Colonic mucosa (tissue), 4 donors: ENCODE measurements at regions not wholly inside any gene's neighbourhood (a gene's known extent, or its start where the extent isn't known, plus 50 kb on each side); places are given as distances from the start of the nearest gene placed in this dataset.

Source experiments
- DNase-seq: peaks from one replicate; pipeline ENCODE4 v3.0.0-alpha.2; 2020
- H3K27ac ChIP-seq: fragments of 200-600 bp; one replicate; pipeline ENCODE4 v1.8.0; 2021
- H3K27me3 ChIP-seq: fragments of 200-600 bp; one replicate; pipeline ENCODE4 v1.8.0; 2021
- H3K36me3 ChIP-seq: fragments of 200-600 bp; one replicate; pipeline ENCODE4 v1.8.0; 2021
- H3K4me1 ChIP-seq: fragments of 200-600 bp; one replicate; pipeline ENCODE4 v1.8.0; 2021; ENCODE audit warnings: mild to moderate bottlenecking
- H3K4me3 ChIP-seq: fragments of 200-600 bp; one replicate; pipeline ENCODE4 v1.8.0; 2021
- H3K9ac ChIP-seq, 2 donors: one replicate each; pipeline ENCODE4 v1.7.0; 2013; ENCODE audit warnings: control low read depth in 2 of 2, low read depth in 2 of 2, low read length in 2 of 2
- H3K9me3 ChIP-seq: fragments of 200-600 bp; one replicate; pipeline ENCODE4 v1.8.0; 2021
- intact Hi-C: fragments of 100-400 bp; cut with DNase I; formaldehyde crosslinking; loops from one replicate; pipeline ENCODE4 v1.14.1; 2022
- TF ChIP-seq, protein P1 (sequence below): fragments of 200-600 bp; IDR thresholded peaks from one replicate; pipeline ENCODE4 v1.8.0; 2022; ENCODE audit warnings: antibody characterized with exemption, mild to moderate bottlenecking
- donor health status: healthy.
- donor health status: DM: no; HTN: no; CAD: no.
- donor health status: DM: no; HTN: no; CAD: no.

DNA sequence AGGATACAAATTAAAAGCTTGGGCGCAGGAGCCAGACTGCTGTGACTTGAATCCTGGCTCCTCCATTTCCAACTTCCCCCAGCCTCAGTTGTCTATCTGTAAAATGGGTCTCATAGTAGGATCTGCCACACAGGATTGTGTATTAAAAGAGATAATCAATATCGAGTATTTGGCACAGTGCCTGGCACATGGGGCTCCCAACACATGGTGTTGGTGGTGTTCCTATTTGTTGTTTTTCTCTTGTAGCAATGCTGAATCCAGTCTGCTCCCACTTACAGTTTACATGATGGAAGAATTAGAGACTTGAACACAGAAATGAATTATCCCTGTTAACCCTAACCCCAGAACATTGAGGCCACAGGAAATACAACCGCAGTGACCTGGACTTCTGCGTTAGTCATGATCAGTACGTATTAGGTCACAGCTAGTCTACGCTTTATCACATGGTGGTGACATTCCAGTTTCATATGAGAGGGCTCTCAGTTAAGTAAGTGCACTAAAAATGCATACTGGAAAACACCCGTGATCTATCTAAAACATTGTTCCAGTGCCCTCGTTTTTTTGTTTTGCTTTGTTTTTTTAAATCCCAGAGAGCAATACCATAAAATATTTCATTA is 169.5 kb upstream of the KLF14 start:
- no peaks in the 10 kb centered on the region for H3K36me3 ChIP-seq
- H3K27ac ChIP-seq = peak overlapping the region; percentile 95
- no peaks in the 10 kb centered on the region for H3K9me3 ChIP-seq
- DNase-seq = no peak
- TF ChIP-seq, protein P1, sequence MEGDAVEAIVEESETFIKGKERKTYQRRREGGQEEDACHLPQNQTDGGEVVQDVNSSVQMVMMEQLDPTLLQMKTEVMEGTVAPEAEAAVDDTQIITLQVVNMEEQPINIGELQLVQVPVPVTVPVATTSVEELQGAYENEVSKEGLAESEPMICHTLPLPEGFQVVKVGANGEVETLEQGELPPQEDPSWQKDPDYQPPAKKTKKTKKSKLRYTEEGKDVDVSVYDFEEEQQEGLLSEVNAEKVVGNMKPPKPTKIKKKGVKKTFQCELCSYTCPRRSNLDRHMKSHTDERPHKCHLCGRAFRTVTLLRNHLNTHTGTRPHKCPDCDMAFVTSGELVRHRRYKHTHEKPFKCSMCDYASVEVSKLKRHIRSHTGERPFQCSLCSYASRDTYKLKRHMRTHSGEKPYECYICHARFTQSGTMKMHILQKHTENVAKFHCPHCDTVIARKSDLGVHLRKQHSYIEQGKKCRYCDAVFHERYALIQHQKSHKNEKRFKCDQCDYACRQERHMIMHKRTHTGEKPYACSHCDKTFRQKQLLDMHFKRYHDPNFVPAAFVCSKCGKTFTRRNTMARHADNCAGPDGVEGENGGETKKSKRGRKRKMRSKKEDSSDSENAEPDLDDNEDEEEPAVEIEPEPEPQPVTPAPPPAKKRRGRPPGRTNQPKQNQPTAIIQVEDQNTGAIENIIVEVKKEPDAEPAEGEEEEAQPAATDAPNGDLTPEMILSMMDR = no peak
- intact Hi-C loops = loop anchor here (5.0 kb wide), 1 partner anchor 39 kb away; no protein-coding TSS in a partner anchor
- peak overlapping the region in 1 of 2 donors; percentile 58 for H3K9ac ChIP-seq
- peaks cover 13% of the 10 kb centered on the region for H3K4me1 ChIP-seq
- no peak overlapping the region for H3K4me3 ChIP-seq
- H3K27me3 ChIP-seq = no peaks in the 10 kb centered on the region

DNA sequence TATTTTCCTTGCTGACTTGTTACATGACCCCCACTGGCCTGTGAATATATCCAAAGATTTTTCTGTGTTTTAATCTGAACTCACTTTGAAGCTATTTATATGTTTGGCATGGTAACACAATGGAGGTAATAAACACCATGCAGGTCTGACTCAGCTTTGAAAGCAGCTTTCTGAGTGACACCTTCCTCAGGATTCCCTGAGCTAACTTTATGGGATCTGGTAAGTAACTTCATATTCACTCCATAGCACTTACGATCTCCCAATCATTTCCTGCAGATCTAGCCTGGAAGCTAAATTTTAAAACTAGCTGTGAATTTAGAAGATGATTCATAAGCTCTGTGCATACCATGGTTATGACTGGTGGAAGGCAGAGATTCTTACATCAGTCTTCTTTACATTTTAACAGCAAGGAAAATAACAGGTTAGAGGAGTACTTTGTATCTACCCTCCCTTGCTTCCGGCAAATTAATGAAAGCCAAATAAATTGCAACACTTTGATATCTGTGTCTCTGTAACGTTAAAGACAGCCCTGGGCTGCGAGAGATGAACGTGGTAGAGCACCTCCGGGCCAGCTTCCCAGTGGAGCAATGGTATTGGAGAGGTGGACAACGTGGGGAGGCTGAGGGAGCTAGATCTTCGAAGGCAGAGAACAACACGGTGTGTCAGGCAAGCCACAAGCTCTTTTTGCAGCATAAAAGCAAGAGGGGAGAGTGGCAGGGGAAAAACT is 170.2 kb upstream of the KLF14 start:
- TF ChIP-seq, protein P1 = no peak
- intact Hi-C loops = loop anchor here (5.0 kb wide), 1 partner anchor 38 kb away; no protein-coding TSS in a partner anchor
- Histone ChIP-seq H3K27me3 (no peaks in the 10 kb centered on the region), H3K9me3 (no peaks in the 10 kb centered on the region), H3K4me3 (no peak overlapping the region), H3K27ac (peak overlapping the region; percentile 95), H3K36me3 (no peaks in the 10 kb centered on the region), H3K9ac (peak overlapping the region in 1 of 2 donors; percentile 58), H3K4me1 (peaks cover 11% of the 10 kb centered on the region)
- no peak for DNase-seq

DNA sequence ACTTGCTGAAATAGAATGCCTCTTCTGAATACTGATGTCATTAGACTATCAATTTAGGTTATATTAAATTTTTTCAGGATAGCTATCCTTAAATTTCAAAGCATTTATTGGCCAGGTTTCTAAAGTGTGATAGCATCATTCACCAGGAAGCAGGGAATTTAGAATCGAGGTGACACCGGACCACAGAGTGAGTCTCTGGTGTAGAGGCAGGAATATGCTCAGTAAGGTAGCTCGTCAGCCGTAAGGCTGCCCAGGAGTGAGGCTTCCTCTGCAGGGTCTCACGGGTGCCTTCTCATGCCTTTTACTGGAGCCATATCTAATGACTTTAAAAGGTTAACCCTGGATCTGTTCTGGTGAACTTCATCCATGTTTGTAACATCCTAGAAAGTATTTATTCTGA is 170.8 kb upstream of the KLF14 start:
- DNase-seq = no peak
- intact Hi-C loops = loop anchor here (5.0 kb wide), 1 partner anchor 38 kb away; no protein-coding TSS in a partner anchor
- peaks cover 8% of the 10 kb centered on the region for H3K4me1 ChIP-seq
- peak overlapping the region; percentile 95 for H3K27ac ChIP-seq
- no peaks in the 10 kb centered on the region for H3K36me3 ChIP-seq
- H3K9me3 ChIP-seq = no peaks in the 10 kb centered on the region
- H3K27me3 ChIP-seq = no peaks in the 10 kb centered on the region
- peak overlapping the region in 1 of 2 donors; percentile 58 for H3K9ac ChIP-seq
- TF ChIP-seq, protein P1 = no peak
- H3K4me3 ChIP-seq = no peak overlapping the region

DNA sequence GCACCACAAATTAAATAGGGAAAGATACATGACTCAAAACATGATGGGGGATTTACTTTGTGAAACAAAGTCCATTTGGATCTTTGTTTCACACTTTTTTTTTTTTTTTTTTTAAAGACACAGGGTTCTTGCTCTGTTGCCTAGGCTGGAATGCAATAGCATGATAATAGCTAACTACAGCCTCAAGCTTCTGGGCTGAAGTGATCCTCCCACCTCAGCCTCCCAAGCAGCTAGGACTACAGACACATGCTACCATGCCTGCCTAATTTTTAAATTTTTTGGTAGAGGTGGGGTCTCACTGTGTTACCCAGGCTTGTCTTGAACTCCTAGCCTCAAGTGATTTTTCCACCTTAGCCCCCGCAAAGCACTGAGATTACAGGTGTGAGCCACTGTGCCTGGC is 172.6 kb upstream of the KLF14 start:
- TF ChIP-seq, protein P1 = no peak
- Histone ChIP-seq H3K4me3 (no peak overlapping the region), H3K9ac (peak overlapping the region in 1 of 2 donors; percentile 58), H3K27me3 (no peaks in the 10 kb centered on the region), H3K36me3 (no peaks in the 10 kb centered on the region), H3K9me3 (no peaks in the 10 kb centered on the region), H3K27ac (peak overlapping the region; percentile 95), H3K4me1 (peaks cover 3% of the 10 kb centered on the region)
- no peak for DNase-seq
- intact Hi-C loops = no loop called here

DNA sequence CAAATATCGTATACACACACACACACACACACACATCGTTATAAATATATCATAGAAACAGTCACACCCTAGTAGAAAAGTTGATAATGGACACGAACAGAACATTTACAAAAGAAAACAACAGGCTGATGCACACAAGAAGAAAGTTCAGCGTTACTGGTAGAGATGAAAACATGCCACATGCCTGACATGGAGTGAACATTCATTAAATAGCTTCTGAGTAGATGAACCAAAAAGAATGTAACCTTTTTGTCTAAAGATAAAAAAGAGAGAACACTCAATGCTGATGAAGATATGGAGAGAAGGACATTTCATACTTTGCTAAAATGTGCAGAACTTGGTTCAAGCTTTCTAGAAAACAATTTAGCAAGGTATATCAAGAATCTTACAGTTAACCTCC is 173.4 kb upstream of the KLF14 start:
- H3K36me3 ChIP-seq = no peaks in the 10 kb centered on the region
- no peaks in the 10 kb centered on the region for H3K27me3 ChIP-seq
- DNase-seq = no peak
- no peak overlapping the region for H3K4me3 ChIP-seq
- TF ChIP-seq, protein P1 = no peak
- H3K4me1 ChIP-seq = peaks cover 2% of the 10 kb centered on the region
- H3K9ac ChIP-seq = no peak overlapping the region
- intact Hi-C loops = no loop called here
- H3K27ac ChIP-seq = peak overlapping the region; percentile 95
- H3K9me3 ChIP-seq = no peaks in the 10 kb centered on the region
